Adipocyte (in vitro differentiated cells): ENCODE measurements at regions not wholly inside any gene's neighbourhood (a gene's known extent, or its start where the extent isn't known, plus 50 kb on each side); places are given as distances from the start of the nearest gene placed in this dataset.

ENCODE experiments used
- DNase-seq: peaks from one replicate; pipeline ENCODE4 v3.0.0-alpha.2; 2015; ENCODE audit warnings: low read depth
- H3K27me3 ChIP-seq: replicated peaks from 2 replicates; pipeline ENCODE4 v1.7.0; 2013; ENCODE audit warnings: mild to moderate bottlenecking, low read length, moderate library complexity; ENCODE audit not compliant: control insufficient read depth, insufficient read depth
- H3K36me3 ChIP-seq: 2 replicates; pipeline ENCODE4 v1.7.0; 2013; ENCODE audit warnings: low read length, mild to moderate bottlenecking, moderate library complexity; ENCODE audit not compliant: control insufficient read depth, insufficient read depth, severe bottlenecking
- H3K4me1 ChIP-seq: 2 replicates; pipeline ENCODE4 v1.7.0; 2013; ENCODE audit warnings: mild to moderate bottlenecking, low read length, moderate library complexity; ENCODE audit not compliant: control insufficient read depth, insufficient read depth
- H3K4me3 ChIP-seq: 2 replicates; pipeline ENCODE4 v1.7.0; 2013; ENCODE audit warnings: mild to moderate bottlenecking, low read length, moderate library complexity
- H3K9ac ChIP-seq: 2 replicates; pipeline ENCODE4 v1.7.0; 2013; ENCODE audit warnings: mild to moderate bottlenecking, low read length, moderate library complexity
- H3K9me3 ChIP-seq: 2 replicates; pipeline ENCODE4 v1.7.0; 2013; ENCODE audit warnings: mild to moderate bottlenecking, low read length, moderate library complexity; ENCODE audit not compliant: control insufficient read depth

- H3K4me3 ChIP-seq: no peak overlapping the region
- no peak for DNase-seq
Observed at GRCh38 chr6:105641504-105641903, 238.6 kb upstream of the PREP start.

GRCh38 chr6:105639124-105639523, 236.2 kb upstream of the PREP start:
- no peaks in the 10 kb centered on the region for H3K36me3 ChIP-seq
- H3K4me3 ChIP-seq: no peak overlapping the region
- H3K9ac ChIP-seq: no peak overlapping the region
- no peaks in the 10 kb centered on the region for H3K27me3 ChIP-seq
- H3K4me1 ChIP-seq: no peaks in the 10 kb centered on the region
- DNase-seq: no peak
- H3K9me3 ChIP-seq: no peaks in the 10 kb centered on the region

More at GRCh38 chr6:105641504-105641903, 238.6 kb upstream of the PREP start:
- H3K4me1 ChIP-seq: no peaks in the 10 kb centered on the region
- H3K9ac ChIP-seq: no peak overlapping the region
- no peaks in the 10 kb centered on the region for H3K36me3 ChIP-seq
- H3K27me3 ChIP-seq: no peaks in the 10 kb centered on the region
- no peaks in the 10 kb centered on the region for H3K9me3 ChIP-seq

- H3K4me3 ChIP-seq: no peak overlapping the region
- peaks cover 14% of the 10 kb centered on the region for H3K9me3 ChIP-seq
- H3K27me3 ChIP-seq: peaks cover 16% of the 10 kb centered on the region
- DNase-seq: no peak
- no peaks in the 10 kb centered on the region for H3K36me3 ChIP-seq
- H3K4me1 ChIP-seq: no peaks in the 10 kb centered on the region
- no peak overlapping the region for H3K9ac ChIP-seq
Observed at GRCh38 chr6:105633814-105634213, 230.9 kb upstream of the PREP start.

- DNase-seq: no peak
- no peaks in the 10 kb centered on the region for H3K36me3 ChIP-seq
- peaks cover 16% of the 10 kb centered on the region for H3K27me3 ChIP-seq
- H3K4me3 ChIP-seq: no peak overlapping the region
- no peak overlapping the region for H3K9ac ChIP-seq
- peaks cover 8% of the 10 kb centered on the region for H3K9me3 ChIP-seq
- H3K4me1 ChIP-seq: peaks cover 18% of the 10 kb centered on the region
Observed at GRCh38 chr6:105628156-105628860, 225.4 kb upstream of the PREP start.

- H3K36me3 ChIP-seq: no peaks in the 10 kb centered on the region
- no peak overlapping the region for H3K4me3 ChIP-seq
- peaks cover 16% of the 10 kb centered on the region for H3K27me3 ChIP-seq
- H3K9me3 ChIP-seq: peaks cover 5% of the 10 kb centered on the region
- no peak overlapping the region for H3K9ac ChIP-seq
- no peak for DNase-seq
- peaks cover 18% of the 10 kb centered on the region for H3K4me1 ChIP-seq
Observed at GRCh38 chr6:105626295-105627158, 223.6 kb upstream of the PREP start.

DNA sequence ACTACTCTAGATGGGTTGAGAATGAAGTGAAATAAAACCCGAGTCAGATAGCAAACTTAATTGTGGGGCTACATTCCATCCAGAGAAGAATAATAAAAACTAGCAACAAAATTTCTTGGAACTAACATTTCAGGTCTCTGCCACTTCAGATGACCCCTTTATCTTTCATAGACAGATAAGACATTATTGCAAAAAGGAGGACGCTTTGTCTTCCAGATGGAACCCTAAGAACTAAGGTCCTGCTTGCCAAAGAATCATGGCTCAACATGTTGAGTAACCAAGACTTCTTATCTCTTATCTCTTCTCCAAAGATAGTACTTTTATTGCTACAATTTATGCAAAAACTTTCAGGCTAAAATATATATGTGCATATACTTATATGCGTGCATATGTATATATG, 221.1 kb upstream of the PREP start:
- Histone ChIP-seq H3K27me3 (no peaks in the 10 kb centered on the region), H3K9me3 (no peaks in the 10 kb centered on the region), H3K4me1 (peaks cover 33% of the 10 kb centered on the region), H3K4me3 (no peak overlapping the region), H3K9ac (no peak overlapping the region), H3K36me3 (no peaks in the 10 kb centered on the region)
- DNase-seq: no peak

DNA sequence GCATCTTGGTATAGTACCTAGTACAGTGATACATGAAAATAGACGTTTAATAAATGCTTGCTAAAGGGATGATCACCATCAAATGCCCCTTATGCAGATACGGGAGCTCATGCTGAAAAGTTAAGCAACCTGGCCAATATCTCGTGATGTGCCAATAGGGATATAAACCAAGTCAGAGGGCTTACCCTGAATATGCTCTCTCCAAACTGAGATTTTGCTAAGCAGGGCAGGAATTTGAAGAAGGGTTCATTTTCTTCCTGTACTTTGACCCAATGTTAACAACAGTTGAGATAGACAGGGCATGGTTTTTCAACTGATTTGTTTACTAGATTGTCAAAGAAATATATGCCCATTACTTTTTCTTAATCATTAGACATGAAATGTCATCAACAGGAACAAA, 219.3 kb upstream of the PREP start:
- DNase-seq: no peak
- Histone ChIP-seq H3K9ac (no peak overlapping the region), H3K27me3 (no peaks in the 10 kb centered on the region), H3K36me3 (no peaks in the 10 kb centered on the region), H3K9me3 (no peaks in the 10 kb centered on the region), H3K4me1 (peaks cover 49% of the 10 kb centered on the region), H3K4me3 (no peak overlapping the region)

GRCh38 chr6:105621564-105622175, 218.8 kb upstream of the PREP start:
- H3K36me3 ChIP-seq: no peaks in the 10 kb centered on the region
- H3K9ac ChIP-seq: no peak overlapping the region
- no peaks in the 10 kb centered on the region for H3K27me3 ChIP-seq
- H3K9me3 ChIP-seq: no peaks in the 10 kb centered on the region
- peaks cover 49% of the 10 kb centered on the region for H3K4me1 ChIP-seq
- no peak overlapping the region for H3K4me3 ChIP-seq
- no peak for DNase-seq

GRCh38 chr6:105620878-105621277, 218.0 kb upstream of the PREP start:
- no peak overlapping the region for H3K4me3 ChIP-seq
- H3K9me3 ChIP-seq: no peaks in the 10 kb centered on the region
- peaks cover 47% of the 10 kb centered on the region for H3K4me1 ChIP-seq
- DNase-seq: no peak
- no peaks in the 10 kb centered on the region for H3K27me3 ChIP-seq
- no peaks in the 10 kb centered on the region for H3K36me3 ChIP-seq
- H3K9ac ChIP-seq: no peak overlapping the region

- no peaks in the 10 kb centered on the region for H3K36me3 ChIP-seq
- no peaks in the 10 kb centered on the region for H3K27me3 ChIP-seq
- H3K9ac ChIP-seq: no peak overlapping the region
- peak overlapping the region; percentile 19 for H3K4me3 ChIP-seq
- H3K4me1 ChIP-seq: peaks cover 44% of the 10 kb centered on the region
- no peaks in the 10 kb centered on the region for H3K9me3 ChIP-seq
- DNase-seq: no peak
Observed at GRCh38 chr6:105619971-105620741, 217.3 kb upstream of the PREP start.

- H3K27me3 ChIP-seq: no peaks in the 10 kb centered on the region
- peaks cover 46% of the 10 kb centered on the region for H3K4me1 ChIP-seq
- H3K36me3 ChIP-seq: no peaks in the 10 kb centered on the region
- H3K4me3 ChIP-seq: no peak overlapping the region
- H3K9ac ChIP-seq: peak overlapping the region; percentile 36
- H3K9me3 ChIP-seq: no peaks in the 10 kb centered on the region
- peak; percentile 56 for DNase-seq
Observed at GRCh38 chr6:105618247-105618646, 215.4 kb upstream of the PREP start.
